Mesenchymal stem cell (in vitro differentiated cells and primary cell): ENCODE measurements at regions not wholly inside any gene's neighbourhood (a gene's known extent, or its start where the extent isn't known, plus 50 kb on each side); places are given as distances from the start of the nearest gene placed in this dataset.

ENCODE experiments used
- DNase-seq: peaks from one replicate; pipeline ENCODE4 v3.0.0-alpha.2; 2013
- H2AFZ ChIP-seq: one replicate; pipeline ENCODE4 v1.6.1; 2013; ENCODE audit warnings: low read depth, mild to moderate bottlenecking, control low read depth, inconsistent platforms, low read length, moderate library complexity
- H2AK5ac ChIP-seq: 2 replicates; pipeline ENCODE4 v1.6.1; 2013; ENCODE audit warnings: low read length, moderate library complexity, mild to moderate bottlenecking, inconsistent platforms; ENCODE audit not compliant: severe bottlenecking
- H2BK120ac ChIP-seq: one replicate; pipeline ENCODE4 v1.6.1; 2013; ENCODE audit warnings: low read depth, mild to moderate bottlenecking, inconsistent platforms, low read length, moderate library complexity
- H2BK12ac ChIP-seq, 2 experiments: one replicate each; pipeline ENCODE4 v1.6.1; 2013; ENCODE audit warnings: inconsistent platforms in 2 of 2, low read length in 2 of 2, mild to moderate bottlenecking in 2 of 2, moderate library complexity in 2 of 2, control low read depth in 1 of 2
- H2BK15ac ChIP-seq: one replicate; pipeline ENCODE4 v1.6.1; 2013; ENCODE audit warnings: mild to moderate bottlenecking, low read depth, inconsistent platforms; ENCODE audit not compliant: poor library complexity, severe bottlenecking
- H2BK5ac ChIP-seq: 2 replicates; pipeline ENCODE4 v1.6.1; 2013; ENCODE audit warnings: low read depth, mild to moderate bottlenecking, low read length, control low read depth, inconsistent platforms; ENCODE audit not compliant: poor library complexity, severe bottlenecking
- H3K14ac ChIP-seq, 2 experiments: one replicate each; pipeline ENCODE4 v1.6.1; 2013; ENCODE audit warnings: inconsistent platforms in 2 of 2, low read length in 2 of 2, control low read depth in 1 of 2, mild to moderate bottlenecking in 1 of 2, moderate library complexity in 1 of 2
- H3K18ac ChIP-seq, 2 experiments: one replicate each; pipeline ENCODE4 v1.6.1; 2013; ENCODE audit warnings: inconsistent platforms in 2 of 2, low read length in 2 of 2, control low read depth in 1 of 2, low read depth in 1 of 2, mild to moderate bottlenecking in 1 of 2
- H3K23ac ChIP-seq, 2 experiments: one replicate each; pipeline ENCODE4 v1.6.1; 2013; ENCODE audit warnings: inconsistent platforms in 2 of 2, low read length in 2 of 2, mild to moderate bottlenecking in 2 of 2, moderate library complexity in 2 of 2, control low read depth in 1 of 2
- H3K27ac ChIP-seq: 2 replicates; pipeline ENCODE4 v1.5.1; 2013; ENCODE audit warnings: mild to moderate bottlenecking, moderate library complexity, low read length, control low read depth, inconsistent platforms; ENCODE audit not compliant: poor library complexity, severe bottlenecking
- H3K27me3 ChIP-seq, 2 experiments: 2 replicates each; pipeline versions ENCODE4 v1.6.1 to v1.7.0; 2013; ENCODE audit warnings: low read length in 2 of 2, mild to moderate bottlenecking in 2 of 2, moderate library complexity in 2 of 2, control low read depth in 1 of 2, inconsistent platforms in 1 of 2; ENCODE audit not compliant: control insufficient read depth in 1 of 2, insufficient read depth in 1 of 2
- H3K36me3 ChIP-seq, 2 experiments: 2 replicates each; pipeline versions ENCODE4 v1.6.1 to v1.7.0; 2013; ENCODE audit warnings: low read length in 2 of 2, control low read depth in 1 of 2, inconsistent platforms in 1 of 2, low read depth in 1 of 2, mild to moderate bottlenecking in 1 of 2; ENCODE audit not compliant: insufficient read depth in 2 of 2, control insufficient read depth in 1 of 2
- H3K4ac ChIP-seq, 2 experiments: one replicate each; pipeline ENCODE4 v1.6.1; 2013; ENCODE audit warnings: inconsistent platforms in 2 of 2, low read length in 2 of 2, mild to moderate bottlenecking in 2 of 2, moderate library complexity in 2 of 2, control low read depth in 1 of 2, low read depth in 1 of 2
- H3K4me1 ChIP-seq: 2 replicates; pipeline ENCODE4 v1.6.1; 2013; ENCODE audit warnings: low read depth, low read length, control low read depth; ENCODE audit not compliant: control insufficient read depth, insufficient read depth
- H3K4me2 ChIP-seq: 2 replicates; pipeline ENCODE4 v1.6.1; 2013; ENCODE audit warnings: low read length, mild to moderate bottlenecking, inconsistent platforms; ENCODE audit not compliant: poor library complexity, severe bottlenecking
- H3K4me3 ChIP-seq, 2 experiments: 2 replicates each; pipeline versions ENCODE4 v1.5.1 to v1.7.0; 2013; ENCODE audit warnings: low read length in 2 of 2, mild to moderate bottlenecking in 2 of 2, control low read depth in 1 of 2, low read depth in 1 of 2; ENCODE audit not compliant: insufficient read depth in 1 of 2
- H3K79me1 ChIP-seq: replicated peaks from 2 replicates; pipeline ENCODE4 v1.6.1; 2013; ENCODE audit warnings: mild to moderate bottlenecking, control low read depth, low read length, inconsistent platforms; ENCODE audit not compliant: poor library complexity, severe bottlenecking
- H3K9ac ChIP-seq: 2 replicates; pipeline ENCODE4 v1.7.0; 2013; ENCODE audit warnings: mild to moderate bottlenecking, low read length, moderate library complexity
- H3K9me3 ChIP-seq: 2 replicates; pipeline ENCODE4 v1.7.0; 2013; ENCODE audit warnings: mild to moderate bottlenecking, low read length; ENCODE audit not compliant: control insufficient read depth
- H4K8ac ChIP-seq: one replicate; pipeline ENCODE4 v1.6.1; 2013; ENCODE audit warnings: inconsistent platforms, mild to moderate bottlenecking, low read length, moderate library complexity
- H4K91ac ChIP-seq: one replicate; pipeline ENCODE4 v1.6.1; 2013; ENCODE audit warnings: mild to moderate bottlenecking, low read length, inconsistent platforms
- WGBS: methylation state at CpG from one replicate; pipeline ENCODE4 v1.1.7; 2013; ENCODE audit warnings: mixed read lengths; 5-methylcytosine and 5-hydroxymethylcytosine counted together

GRCh38 chr12:28775556-28775955, 373.5 kb upstream of the FAR2 start:
- 100% methylated on average over 1 of the region's 4 CpGs for WGBS
- Histone ChIP-seq H2BK120ac (no peak overlapping the region), H4K91ac (no peak overlapping the region), H3K9me3 (no peaks in the 10 kb centered on the region), H3K36me3 (no peaks in the 10 kb centered on the region), H2BK12ac (no peak overlapping the region), H2AK5ac (no peak overlapping the region), H2AFZ (no peak overlapping the region), H3K27me3 (no peaks in the 10 kb centered on the region), H3K4me2 (no peak overlapping the region), H3K79me1 (no peaks in the 10 kb centered on the region), H3K4me3 (no peak overlapping the region), H2BK5ac (no peak overlapping the region), H3K18ac (no peak overlapping the region), H3K9ac (no peak overlapping the region), H2BK15ac (no peak overlapping the region), H3K4ac (no peak overlapping the region), H4K8ac (no peak overlapping the region), H3K23ac (no peak overlapping the region), H3K14ac (no peak overlapping the region), H3K27ac (no peak overlapping the region), H3K4me1 (no peaks in the 10 kb centered on the region)
- no peak for DNase-seq

- Histone ChIP-seq H4K8ac (no peak overlapping the region), H3K9ac (no peak overlapping the region), H2AK5ac (no peak overlapping the region), H3K4me1 (no peaks in the 10 kb centered on the region), H3K9me3 (no peaks in the 10 kb centered on the region), H3K27me3 (no peaks in the 10 kb centered on the region), H4K91ac (no peak overlapping the region), H3K4me2 (no peak overlapping the region), H3K4me3 (no peak overlapping the region), H3K18ac (no peak overlapping the region), H2AFZ (no peak overlapping the region), H2BK5ac (no peak overlapping the region), H2BK120ac (no peak overlapping the region), H3K14ac (no peak overlapping the region), H3K23ac (no peak overlapping the region), H3K79me1 (no peaks in the 10 kb centered on the region), H3K27ac (no peak overlapping the region), H3K36me3 (no peaks in the 10 kb centered on the region), H2BK15ac (no peak overlapping the region), H3K4ac (no peak overlapping the region), H2BK12ac (no peak overlapping the region)
- DNase-seq = no peak
- WGBS = 100% methylated on average over 1 of the region's 1 CpG
Observed at GRCh38 chr12:28776220-28776619, 372.9 kb upstream of the FAR2 start.

- Histone ChIP-seq H2BK5ac (no peak overlapping the region), H3K79me1 (no peaks in the 10 kb centered on the region), H2BK15ac (no peak overlapping the region), H3K14ac (no peak overlapping the region), H3K4me2 (no peak overlapping the region), H3K27ac (no peak overlapping the region), H2AK5ac (no peak overlapping the region), H3K36me3 (no peaks in the 10 kb centered on the region), H3K9me3 (no peaks in the 10 kb centered on the region), H3K9ac (no peak overlapping the region), H3K23ac (no peak overlapping the region), H2BK12ac (no peak overlapping the region), H4K91ac (no peak overlapping the region), H3K27me3 (no peaks in the 10 kb centered on the region), H3K4ac (no peak overlapping the region), H3K4me1 (no peaks in the 10 kb centered on the region), H3K4me3 (no peak overlapping the region), H2BK120ac (no peak overlapping the region), H4K8ac (no peak overlapping the region), H2AFZ (no peak overlapping the region), H3K18ac (no peak overlapping the region)
- 98% methylated on average over 4 of the region's 5 CpGs for WGBS
- no peak for DNase-seq
Observed at GRCh38 chr12:28776913-28777422, 372.1 kb upstream of the FAR2 start.

- DNase-seq = no peak
- H4K91ac ChIP-seq = no peak overlapping the region
- H3K23ac ChIP-seq = no peak overlapping the region
- H2AFZ ChIP-seq = no peak overlapping the region
- H3K4me1 ChIP-seq = no peaks in the 10 kb centered on the region
- H2BK5ac ChIP-seq = no peak overlapping the region
- H3K36me3 ChIP-seq = no peaks in the 10 kb centered on the region
- H3K4ac ChIP-seq = no peak overlapping the region
- H2AK5ac ChIP-seq = no peak overlapping the region
- no peaks in the 10 kb centered on the region for H3K27me3 ChIP-seq
- no peak overlapping the region for H2BK15ac ChIP-seq
- no peak overlapping the region for H3K18ac ChIP-seq
- no peak overlapping the region for H2BK120ac ChIP-seq
- no peak overlapping the region for H3K4me2 ChIP-seq
- no peaks in the 10 kb centered on the region for H3K9me3 ChIP-seq
- no peak overlapping the region for H2BK12ac ChIP-seq
- no peak overlapping the region for H3K27ac ChIP-seq
- H4K8ac ChIP-seq = no peak overlapping the region
- H3K4me3 ChIP-seq = no peak overlapping the region
- 89% methylated on average over 8 of the region's 8 CpGs for WGBS
- H3K14ac ChIP-seq = no peak overlapping the region
- no peak overlapping the region for H3K9ac ChIP-seq
- H3K79me1 ChIP-seq = no peaks in the 10 kb centered on the region
Observed at GRCh38 chr12:28777603-28778365, 371.3 kb upstream of the FAR2 start.
